ENCODE measurements at regions not wholly inside any gene's neighbourhood (a gene's known extent, or its start where the extent isn't known, plus 50 kb on each side); places are given as distances from the start of the nearest gene placed in this dataset.

DNA sequence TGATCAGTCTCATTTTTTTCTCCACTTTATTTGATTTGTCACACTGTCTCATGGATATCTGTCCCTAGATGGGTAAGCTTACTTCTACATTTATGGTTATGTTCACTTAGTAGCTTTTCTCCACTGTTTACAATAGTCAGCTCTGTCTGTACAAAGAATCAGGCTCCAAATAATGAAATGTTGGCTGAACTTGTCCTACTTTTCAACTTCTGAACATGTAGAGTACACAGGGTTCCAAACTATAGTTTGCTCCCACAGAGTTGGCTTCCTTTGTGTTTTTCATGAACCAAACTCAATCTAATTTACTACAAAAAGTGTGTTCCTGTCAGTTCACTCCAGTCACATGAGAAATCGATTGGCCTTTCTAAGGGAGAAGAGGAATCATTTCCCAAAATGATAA, 175.0 kb downstream of the CCDC71L start:
- in situ Hi-C loops (cut with MboI; ENCODE audit: low sequenced_read_pairs), result no loop called here

- in situ Hi-C loops (cut with MboI; ENCODE audit: low sequenced_read_pairs), result no loop called here
Observed at GRCh38 chr7:106485031-106485551, 175.9 kb downstream of the CCDC71L start.

- in situ Hi-C loops (cut with MboI; ENCODE audit: low sequenced_read_pairs), result no loop called here
Observed at GRCh38 chr7:106484562-106484961, 176.4 kb downstream of the CCDC71L start.

- in situ Hi-C loops (cut with MboI; ENCODE audit: low sequenced_read_pairs), result no loop called here
Observed at GRCh38 chr7:106482091-106482490, 178.9 kb downstream of the CCDC71L start.

DNA sequence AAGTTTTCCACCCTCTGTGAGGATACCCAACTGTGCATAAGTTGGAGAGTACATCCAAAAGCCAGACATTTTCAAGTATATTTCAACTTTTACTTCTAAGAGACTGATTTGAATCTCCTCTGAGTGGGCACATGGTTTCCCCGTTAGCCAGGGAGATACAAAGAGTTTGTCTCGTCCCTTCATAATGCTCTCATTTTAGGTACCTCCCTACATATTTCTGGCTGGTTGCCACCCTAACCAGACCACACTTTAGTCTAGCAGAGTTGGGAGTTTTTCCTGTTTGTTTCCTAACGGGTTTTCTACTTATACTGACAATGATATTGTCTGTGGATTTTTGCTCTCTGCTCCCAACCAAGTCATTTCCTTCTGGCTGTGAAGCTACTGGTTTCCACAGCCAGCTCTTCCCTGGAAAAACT, 180.3 kb downstream of the CCDC71L start:
- in situ Hi-C loops (cut with MboI; ENCODE audit: low sequenced_read_pairs), result no loop called here

DNA sequence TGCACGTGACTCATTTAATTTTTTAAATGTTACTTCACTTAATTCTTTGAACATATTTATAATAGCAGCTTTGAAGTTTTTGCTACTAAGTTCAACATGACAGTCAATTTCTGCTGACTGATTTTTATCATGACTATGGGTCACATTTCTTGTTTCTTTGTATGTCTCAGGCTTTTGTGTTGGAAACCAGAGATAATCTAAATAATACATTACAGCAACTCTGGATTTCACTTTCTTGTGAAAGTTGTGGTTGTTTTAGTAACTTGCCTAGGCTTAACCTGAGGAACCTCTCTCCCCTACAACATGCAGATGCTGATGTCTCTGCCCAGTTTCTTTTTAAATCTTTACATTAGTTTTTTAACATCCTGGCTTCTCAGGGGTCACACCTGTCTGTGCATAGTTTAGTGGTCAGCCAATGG, 180.8 kb downstream of the CCDC71L start:
- in situ Hi-C loops (cut with MboI; ENCODE audit: low sequenced_read_pairs), result no loop called here

GRCh38 chr7:106476751-106477150, 184.2 kb downstream of the CCDC71L start:
- in situ Hi-C loops (cut with MboI; ENCODE audit: low sequenced_read_pairs), result no loop called here

GRCh38 chr7:106472741-106473140, 188.0 kb upstream of the NAMPT start:
- in situ Hi-C loops (cut with MboI; ENCODE audit: low sequenced_read_pairs), result loop anchor here (25.0 kb wide), 1 partner anchor 285 kb away; no protein-coding TSS in a partner anchor

DNA sequence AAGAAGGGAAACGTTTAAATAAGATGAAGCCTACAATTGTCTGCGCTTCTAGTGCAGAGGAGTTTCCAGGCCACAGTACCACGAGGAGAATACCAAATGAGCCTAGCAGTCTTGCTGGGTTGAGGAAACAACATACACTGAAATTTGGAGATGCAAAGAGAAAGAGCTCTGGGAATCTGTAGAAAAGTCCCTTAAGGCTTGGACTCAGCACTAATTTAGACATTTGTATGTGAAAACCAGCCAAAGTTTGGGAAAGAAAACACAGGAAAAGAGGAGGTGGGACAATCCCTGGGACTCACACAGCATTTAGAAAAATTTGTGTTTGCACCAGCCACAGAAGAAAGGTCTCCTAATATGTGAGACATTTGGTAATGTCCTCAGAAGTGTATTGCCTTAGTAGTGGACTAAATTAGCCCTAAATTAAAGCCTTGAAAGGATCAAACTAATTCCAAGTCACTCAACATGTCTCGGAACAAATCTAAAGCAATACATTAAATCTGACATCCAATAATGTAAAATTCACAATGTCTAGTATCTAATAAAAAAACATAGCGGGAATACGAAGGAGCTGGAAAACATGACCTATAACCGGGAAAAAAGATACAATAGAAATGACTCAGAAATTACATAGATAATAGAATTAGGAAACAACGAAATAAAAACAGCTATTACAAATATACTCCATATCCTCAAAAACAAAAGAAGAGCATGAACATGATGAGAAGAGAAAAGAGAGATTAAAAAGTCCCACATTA, 187.1 kb upstream of the NAMPT start:
- in situ Hi-C loops (cut with MboI; ENCODE audit: low sequenced_read_pairs), result loop anchor here (25.0 kb wide), 1 partner anchor 285 kb away; no protein-coding TSS in a partner anchor

DNA sequence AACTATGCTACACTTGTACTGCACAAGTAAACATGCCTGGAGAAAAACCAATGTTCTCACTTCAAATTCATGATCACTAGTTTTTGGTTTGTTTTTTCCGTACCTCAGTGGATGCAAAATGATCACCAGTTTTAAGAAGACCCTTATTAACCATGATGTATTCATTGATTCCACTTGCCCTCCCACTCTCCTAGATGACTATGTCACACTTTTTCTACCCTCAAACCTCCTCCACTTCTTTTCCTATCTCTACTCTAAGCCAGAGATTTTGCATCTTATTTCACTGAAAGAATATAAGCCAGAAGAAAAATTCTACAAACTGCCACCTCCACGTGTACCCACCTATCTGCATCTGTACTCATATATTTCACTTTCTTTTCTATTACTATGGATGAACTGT, 186.2 kb upstream of the NAMPT start:
- in situ Hi-C loops (cut with MboI; ENCODE audit: low sequenced_read_pairs), result loop anchor here (25.0 kb wide), 1 partner anchor 284 kb away; no protein-coding TSS in a partner anchor

DNA sequence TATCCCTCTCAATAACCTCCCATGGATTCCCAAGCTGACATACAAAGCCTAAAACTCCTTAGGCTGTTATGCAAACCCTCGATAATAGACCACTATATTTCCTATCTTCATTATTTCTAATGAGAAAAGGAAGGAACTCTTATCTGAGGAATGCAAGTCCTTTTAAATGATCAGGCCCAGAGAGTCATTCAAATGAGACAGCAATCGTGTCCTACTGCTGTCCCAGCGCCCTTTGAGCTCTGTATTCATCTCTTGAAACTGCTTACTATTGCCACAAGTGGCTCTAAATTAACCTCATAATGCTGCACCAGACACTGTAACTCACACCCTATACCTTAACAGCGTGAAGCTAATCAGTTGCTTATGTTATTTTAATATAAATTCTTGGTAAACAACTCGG, 182.1 kb upstream of the NAMPT start:
- in situ Hi-C loops (cut with MboI; ENCODE audit: low sequenced_read_pairs), result loop anchor here (25.0 kb wide), 1 partner anchor 280 kb away; no protein-coding TSS in a partner anchor

- in situ Hi-C loops (cut with MboI; ENCODE audit: low sequenced_read_pairs), result loop anchor here (25.0 kb wide), 1 partner anchor 279 kb away; no protein-coding TSS in a partner anchor
Observed at GRCh38 chr7:106465704-106466468, 181.1 kb upstream of the NAMPT start.

GRCh38 chr7:106464651-106465050, 179.9 kb upstream of the NAMPT start:
- in situ Hi-C loops (cut with MboI; ENCODE audit: low sequenced_read_pairs), result loop anchor here (25.0 kb wide), 1 partner anchor 277 kb away; no protein-coding TSS in a partner anchor

GRCh38 chr7:106463851-106464611, 179.2 kb upstream of the NAMPT start:
- in situ Hi-C loops (cut with MboI; ENCODE audit: low sequenced_read_pairs), result loop anchor here (25.0 kb wide), 1 partner anchor 277 kb away; no protein-coding TSS in a partner anchor

DNA sequence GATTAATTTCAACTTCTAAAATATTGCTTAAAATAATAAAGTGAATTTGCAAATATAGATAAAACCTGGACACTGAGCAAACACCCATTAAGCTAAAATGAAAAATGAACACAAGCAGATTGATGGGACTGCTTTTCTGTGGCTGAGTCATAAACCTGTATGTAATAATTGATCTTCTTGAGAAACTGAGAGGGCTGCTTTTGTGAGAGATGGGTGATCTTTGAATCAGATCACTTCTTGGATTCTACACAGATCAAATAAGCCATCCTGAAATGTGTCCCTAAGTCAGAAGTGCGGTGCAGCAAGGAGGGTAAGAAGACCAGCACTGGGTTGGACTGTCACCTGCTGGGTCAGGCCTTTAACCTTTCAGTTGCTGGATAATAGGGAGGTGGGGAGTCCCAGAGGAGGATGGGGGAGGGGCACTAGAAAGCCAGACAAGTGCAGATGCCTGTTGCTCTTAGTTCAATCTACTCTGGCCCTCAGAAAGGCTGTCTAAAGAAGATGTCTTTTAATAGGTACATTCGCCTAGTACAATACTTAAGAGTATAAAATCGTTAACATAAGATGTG, 178.2 kb upstream of the NAMPT start:
- in situ Hi-C loops (cut with MboI; ENCODE audit: low sequenced_read_pairs), result loop anchor here (25.0 kb wide), 1 partner anchor 276 kb away; no protein-coding TSS in a partner anchor

GRCh38 chr7:106462365-106462859, 177.6 kb upstream of the NAMPT start:
- in situ Hi-C loops (cut with MboI; ENCODE audit: low sequenced_read_pairs), result loop anchor here (25.0 kb wide), 1 partner anchor 275 kb away; no protein-coding TSS in a partner anchor

DNA sequence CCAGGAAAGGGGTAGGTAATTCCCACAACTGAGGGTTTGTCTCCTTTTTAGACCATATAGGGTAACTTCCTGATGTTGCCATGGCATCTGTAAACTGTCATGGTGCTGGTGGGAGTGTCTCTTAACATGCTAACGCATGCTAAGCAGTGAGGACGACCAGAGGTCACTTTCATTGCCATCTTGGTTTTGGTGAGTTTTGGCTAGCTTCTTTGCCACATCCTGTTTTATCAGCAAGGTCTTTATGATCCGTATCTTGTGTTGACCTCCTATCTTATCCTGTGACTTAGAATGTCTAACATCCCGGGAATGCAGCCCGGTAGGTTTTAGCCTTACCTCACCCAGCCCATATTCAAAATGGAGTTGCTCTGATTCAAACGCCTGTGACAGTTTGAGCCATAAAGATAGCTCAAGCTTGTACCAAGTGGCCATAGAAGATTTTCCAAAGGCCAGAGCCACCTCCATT, 176.0 kb upstream of the NAMPT start:
- in situ Hi-C loops (cut with MboI; ENCODE audit: low sequenced_read_pairs), result loop anchor here (25.0 kb wide), 1 partner anchor 274 kb away; no protein-coding TSS in a partner anchor

- in situ Hi-C loops (cut with MboI; ENCODE audit: low sequenced_read_pairs), result loop anchor here (25.0 kb wide), 1 partner anchor 272 kb away; no protein-coding TSS in a partner anchor
Observed at GRCh38 chr7:106459397-106460072, 174.8 kb upstream of the NAMPT start.

GRCh38 chr7:106457678-106458077, 172.9 kb upstream of the NAMPT start:
- in situ Hi-C loops (cut with MboI; ENCODE audit: low sequenced_read_pairs), result loop anchor here (25.0 kb wide), 1 partner anchor 270 kb away; no protein-coding TSS in a partner anchor

Data from hTERT RPE-1 (cell line).